Left lung (tissue), 4 donors: ENCODE measurements at regions not wholly inside any gene's neighbourhood (a gene's known extent, or its start where the extent isn't known, plus 50 kb on each side); places are given as distances from the start of the nearest gene placed in this dataset.
A peak's percentile ranks its signal among the peaks of the same experiment; 100 is the strongest.

ENCODE experiments used
- ATAC-seq: fragments of 200-7000 bp; cut with Tn5 transposase; one replicate; pipeline ENCODE4 v1.9.1; 2020; ENCODE audit warnings: moderate library complexity
- DNase-seq, 4 donors: peaks; one replicate each; pipeline ENCODE4 v3.0.0-alpha.2; 2013 to 2020
- H3K27ac ChIP-seq, 2 donors: fragments of 200-600 bp; sonication (generic) in 1 of 2; one replicate each; pipeline versions ENCODE4 v1.5.0 to v1.8.0; 2020 to 2021
- H3K27me3 ChIP-seq, 2 donors: fragments of 200-600 bp; sonication (generic) in 1 of 2; one replicate each; pipeline versions ENCODE4 v1.5.0 to v1.8.0; 2020 to 2021
- H3K36me3 ChIP-seq, 2 donors: fragments of 200-600 bp; sonication (generic) in 1 of 2; one replicate each; pipeline versions ENCODE4 v1.5.0 to v1.8.0; 2020 to 2021
- H3K4me1 ChIP-seq, 2 donors: fragments of 200-600 bp; one replicate each; pipeline ENCODE4 v1.8.0; 2021
- H3K4me3 ChIP-seq, 2 donors: fragments of 200-600 bp; sonication (generic) in 1 of 2; one replicate each; pipeline versions ENCODE4 v1.5.0 to v1.8.0; 2020 to 2021; ENCODE audit warnings: mild to moderate bottlenecking in 1 of 2
- H3K9me3 ChIP-seq, 2 donors: fragments of 200-600 bp; sonication (generic) in 1 of 2; one replicate each; pipeline versions ENCODE4 v1.5.0 to v1.8.0; 2020 to 2021
- CTCF ChIP-seq, 2 donors: fragments of 200-600 bp; sonication (generic) in 1 of 2; IDR thresholded peaks; one replicate each; pipeline versions ENCODE4 v1.5.0 to v1.8.0; 2021; ENCODE audit warnings: antibody characterized with exemption in 2 of 2
- intact Hi-C, 2 donors: fragments of 100-400 bp; cut with DNase I; formaldehyde crosslinking; loops; one replicate each; pipeline versions ENCODE4 v1.11.2 to v1.14.2; 2022
- donor health status: DM: no; HTN: yes; CAD: no.
- donor health status: DM: no; HTN: no; CAD: no.

- ATAC-seq (no peak), DNase-seq (no peak)
- H3K4me1 ChIP-seq = no peaks in the 10 kb centered on the region
- intact Hi-C loops = no loop called here
- H3K9me3 ChIP-seq = no peaks in the 10 kb centered on the region
- no peak overlapping the region for H3K4me3 ChIP-seq
- H3K27me3 ChIP-seq = no peaks in the 10 kb centered on the region
- no peak overlapping the region for H3K27ac ChIP-seq
- no peak for TF ChIP-seq CTCF (IDR thresholded peaks at IDR 0.05)
- no peaks in the 10 kb centered on the region for H3K36me3 ChIP-seq
Measured at GRCh38 chr4:130534651-130535050, 1438.7 kb downstream of the C4orf33 start.

GRCh38 chr4:130542953-130543352, 1447.0 kb downstream of the C4orf33 start:
- DNase-seq (peak in 1 of 4 donors; percentile 31), ATAC-seq (no peak)
- intact Hi-C loops = no loop called here
- H3K4me1 ChIP-seq = no peaks in the 10 kb centered on the region
- no peak overlapping the region for H3K27ac ChIP-seq
- TF ChIP-seq CTCF (IDR thresholded peaks at IDR 0.05) = no peak
- no peak overlapping the region for H3K4me3 ChIP-seq
- H3K9me3 ChIP-seq = no peaks in the 10 kb centered on the region
- H3K36me3 ChIP-seq = no peaks in the 10 kb centered on the region
- no peaks in the 10 kb centered on the region for H3K27me3 ChIP-seq

- H3K36me3 ChIP-seq = no peaks in the 10 kb centered on the region
- no peaks in the 10 kb centered on the region for H3K27me3 ChIP-seq
- intact Hi-C loops = no loop called here
- no peaks in the 10 kb centered on the region for H3K4me1 ChIP-seq
- H3K9me3 ChIP-seq = no peaks in the 10 kb centered on the region
- H3K27ac ChIP-seq = no peak overlapping the region
- no peak for DNase-seq
- ATAC-seq = no peak
- H3K4me3 ChIP-seq = no peak overlapping the region
- no peak for TF ChIP-seq CTCF (IDR thresholded peaks at IDR 0.05)
Measured at GRCh38 chr4:130545171-130545570, 1449.2 kb downstream of the C4orf33 start.

GRCh38 chr4:130545596-130545995, 1449.6 kb downstream of the C4orf33 start:
- peak in 1 of 4 donors; percentile 8 for DNase-seq
- no peak for ATAC-seq
- H3K36me3 ChIP-seq = no peaks in the 10 kb centered on the region
- H3K4me1 ChIP-seq = no peaks in the 10 kb centered on the region
- TF ChIP-seq CTCF (IDR thresholded peaks at IDR 0.05) = no peak
- H3K27me3 ChIP-seq = no peaks in the 10 kb centered on the region
- H3K9me3 ChIP-seq = no peaks in the 10 kb centered on the region
- H3K4me3 ChIP-seq = no peak overlapping the region
- no peak overlapping the region for H3K27ac ChIP-seq
- intact Hi-C loops = no loop called here

- no peak for TF ChIP-seq CTCF (IDR thresholded peaks at IDR 0.05)
- Histone ChIP-seq H3K27ac (no peak overlapping the region), H3K4me3 (no peak overlapping the region), H3K4me1 (no peaks in the 10 kb centered on the region), H3K9me3 (peaks cover 0 to 10% of the 10 kb centered on the region in 2 donors), H3K36me3 (no peaks in the 10 kb centered on the region), H3K27me3 (no peaks in the 10 kb centered on the region)
- DNase-seq (no peak), ATAC-seq (no peak)
- intact Hi-C loops = no loop called here
Measured at GRCh38 chr4:130559268-130559667, 1463.3 kb downstream of the C4orf33 start.
